CD4-positive, alpha-beta T cell treated with Interleukin-1 beta for 1 hour (primary cell): ENCODE measurements at regions not wholly inside any gene's neighbourhood (a gene's known extent, or its start where the extent isn't known, plus 50 kb on each side); places are given as distances from the start of the nearest gene placed in this dataset.

Source experiments
- DNase-seq, 2 donors: peaks; one replicate each; pipeline ENCODE4 v3.0.0-alpha.2; 2020 to 2022

- peak in 1 of 2 donors; percentile 11 for DNase-seq
These were observed 229.9 kb upstream of the AMELY start for GRCh38 chrY:7141477-7141876.
